HL-60/S4 (cell line): ENCODE measurements at regions not wholly inside any gene's neighbourhood (a gene's known extent, or its start where the extent isn't known, plus 50 kb on each side); places are given as distances from the start of the nearest gene placed in this dataset.

ENCODE experiments used
- in situ Hi-C: fragments of 300-500 bp; cut with MboI; formaldehyde crosslinking; loops from 2 replicates; pipeline ENCODE4 v1.14.3; 2022; ENCODE audit warnings: low sequenced_read_pairs

DNA sequence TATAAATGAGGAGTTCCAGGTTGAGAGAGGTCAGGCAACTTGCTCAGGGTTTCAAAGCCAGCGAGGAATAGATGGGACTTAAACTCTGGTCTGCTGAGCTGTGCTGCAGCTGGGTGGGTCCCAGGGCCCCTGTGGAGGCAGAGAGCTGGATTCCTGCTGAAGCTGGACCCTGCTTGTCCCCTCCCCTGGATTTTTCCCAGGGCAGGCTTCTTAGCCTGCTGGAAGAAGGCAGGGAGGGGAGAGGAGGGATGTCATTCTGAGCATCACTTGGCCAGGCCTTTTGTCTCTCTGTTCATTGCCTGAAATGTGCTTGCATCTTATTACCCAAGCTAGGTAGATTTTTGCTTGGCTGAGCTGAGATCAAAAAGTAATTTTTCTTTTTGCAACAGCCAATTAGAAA is 133.7 kb downstream of the DHX35 start:
- in situ Hi-C loops = no loop called here

DNA sequence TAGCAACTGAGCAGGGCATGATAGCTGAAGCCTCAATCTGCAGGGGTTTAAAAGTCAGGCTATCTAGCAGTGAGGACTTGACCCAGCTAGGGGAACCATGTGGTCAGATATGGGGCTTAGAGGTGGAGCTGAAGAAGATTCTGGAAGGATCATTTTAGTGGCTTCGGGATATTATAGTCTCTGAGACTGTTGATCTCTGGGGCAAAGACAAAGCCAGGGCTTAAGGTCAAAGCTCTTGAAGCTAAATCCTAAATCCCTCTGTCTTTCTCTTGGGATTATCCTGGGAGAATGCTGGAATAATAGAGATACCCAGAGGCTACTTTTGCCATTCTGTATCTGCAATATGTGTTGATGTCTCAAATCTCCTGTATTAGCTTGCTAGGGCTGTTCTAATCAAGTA is 132.2 kb downstream of the DHX35 start:
- in situ Hi-C loops = no loop called here

DNA sequence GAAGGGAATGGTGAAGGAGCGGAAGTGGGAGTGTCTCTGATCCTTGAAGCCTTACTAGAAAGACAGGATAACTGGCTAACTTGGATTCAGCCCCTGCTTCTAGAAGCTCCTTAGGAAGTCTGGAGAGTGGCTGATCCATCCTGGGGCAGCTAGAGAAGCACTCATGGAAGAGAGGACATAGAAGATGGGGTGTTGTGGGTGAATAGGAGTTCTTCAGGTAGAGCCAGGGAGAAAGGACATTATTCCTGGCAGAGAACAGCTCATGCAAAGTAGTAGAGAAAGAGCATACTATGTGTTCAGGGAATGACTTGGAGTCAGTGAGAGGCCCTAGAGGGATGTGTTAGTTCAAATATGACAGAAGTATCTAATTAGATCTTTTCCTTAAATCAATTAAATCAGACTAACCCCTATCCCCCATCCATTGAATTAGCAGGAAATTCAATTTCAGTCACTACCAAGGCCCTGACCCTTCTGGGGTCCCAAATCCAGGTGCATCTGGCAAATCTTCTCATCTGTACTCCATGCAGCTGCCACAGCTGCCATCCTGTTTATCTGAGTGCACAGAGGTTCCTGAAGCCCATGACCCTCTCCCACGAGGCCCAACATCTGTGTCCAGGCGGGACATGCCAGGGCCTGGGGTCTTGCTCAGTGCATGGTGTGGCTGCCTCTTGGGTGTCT is 130.7 kb downstream of the DHX35 start:
- in situ Hi-C loops = no loop called here

DNA sequence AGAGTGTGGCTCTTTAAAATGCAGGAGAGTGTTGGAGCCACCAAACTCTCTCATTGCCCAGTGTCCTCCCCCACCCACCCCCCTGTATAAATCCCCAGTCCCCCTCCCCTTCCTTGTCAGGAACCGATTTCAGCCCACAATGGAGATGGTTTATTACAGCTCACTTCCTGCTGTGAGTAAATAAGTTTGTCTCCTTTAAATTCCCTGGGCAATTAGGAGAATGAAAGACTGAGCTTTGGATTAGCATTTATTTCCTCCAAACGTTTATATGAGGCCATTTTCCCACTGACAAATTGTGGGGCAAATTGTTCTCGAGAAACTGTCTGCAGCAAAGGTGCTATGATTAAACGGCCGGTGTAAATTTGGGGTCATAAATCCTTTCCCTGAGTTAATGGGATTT is 128.8 kb downstream of the DHX35 start:
- in situ Hi-C loops = no loop called here

DNA sequence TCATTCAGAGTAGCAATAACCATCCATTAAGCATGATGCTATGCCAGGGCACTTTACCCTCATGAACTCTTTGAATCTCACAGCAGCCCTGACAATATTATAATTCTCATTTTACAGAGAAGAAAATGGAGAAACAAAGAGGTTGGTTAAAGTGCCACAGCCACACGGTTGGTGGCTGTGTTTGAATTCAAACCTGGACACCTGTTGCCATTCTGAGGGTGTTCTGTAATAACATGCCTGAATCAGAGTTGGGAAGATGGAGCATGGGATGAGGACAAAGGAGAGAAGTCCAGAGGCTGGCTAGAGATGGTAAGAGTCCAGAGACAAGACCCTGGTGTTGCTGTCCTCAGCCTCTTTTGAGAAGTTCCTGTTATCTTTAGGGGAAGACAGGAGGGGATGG is 127.7 kb downstream of the DHX35 start:
- in situ Hi-C loops = no loop called here
